HG03103 (cell line): ENCODE measurements at regions not wholly inside any gene's neighbourhood (a gene's known extent, or its start where the extent isn't known, plus 50 kb on each side); places are given as distances from the start of the nearest gene placed in this dataset.

Source experiments
- ATAC-seq: cut with Tn5 transposase; IDR thresholded peaks from one replicate; pipeline ENCODE4 v1.9.1; 2021; ENCODE audit warnings: low read depth; ENCODE audit not compliant: unreplicated experiment

DNA sequence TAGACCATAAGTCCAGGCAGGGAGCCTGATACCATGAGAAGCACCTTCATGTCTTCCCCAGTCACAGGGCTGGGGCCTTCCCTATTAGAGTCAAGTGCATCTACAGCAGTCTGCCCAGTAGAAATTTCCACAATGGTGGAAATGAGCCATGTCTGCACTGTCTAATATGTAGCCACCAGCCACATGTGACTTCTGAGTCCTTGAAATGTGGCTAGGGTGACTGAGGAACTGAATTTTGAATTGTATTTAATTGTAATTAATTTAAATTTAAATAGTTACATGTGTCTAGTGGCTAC is 300.2 kb downstream of the CLIC5 start:
- ATAC-seq, result no peak

DNA sequence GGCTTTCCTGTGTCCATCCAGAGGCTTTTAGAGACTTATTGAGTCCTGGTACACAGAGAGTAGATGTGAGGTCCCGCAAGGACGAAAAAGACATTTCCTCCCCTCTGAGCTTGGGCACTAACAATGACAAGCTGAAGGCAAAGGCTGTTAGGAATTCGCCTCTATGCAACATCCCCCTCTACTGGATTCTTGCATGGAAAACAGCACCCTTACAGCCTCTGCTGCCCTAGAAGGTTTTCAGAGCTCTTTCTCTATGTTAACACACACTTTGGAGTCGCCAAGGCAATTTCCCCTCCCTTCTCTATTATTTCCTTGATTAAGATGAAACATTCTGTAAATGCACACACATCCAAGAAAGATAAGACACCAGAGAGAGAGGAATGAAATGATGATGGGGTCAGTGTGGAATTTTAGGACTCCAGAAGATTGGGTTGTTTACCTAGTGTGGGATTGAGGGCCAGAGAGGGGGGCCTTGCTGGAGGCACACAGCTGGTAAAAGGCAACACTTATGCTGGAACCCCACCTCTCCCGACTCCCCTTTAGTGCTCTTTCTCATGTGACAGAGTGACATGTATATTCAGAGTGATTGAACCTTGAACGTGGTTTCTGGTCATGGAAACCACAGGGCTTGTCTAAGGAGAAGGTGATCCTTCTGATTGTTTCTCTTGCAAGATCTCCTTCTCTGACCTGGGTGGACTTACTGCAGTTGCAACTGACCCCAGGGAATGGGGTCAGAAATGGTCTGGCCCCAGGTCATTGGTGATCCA is 300.7 kb downstream of the CLIC5 start:
- ATAC-seq, result no peak

DNA sequence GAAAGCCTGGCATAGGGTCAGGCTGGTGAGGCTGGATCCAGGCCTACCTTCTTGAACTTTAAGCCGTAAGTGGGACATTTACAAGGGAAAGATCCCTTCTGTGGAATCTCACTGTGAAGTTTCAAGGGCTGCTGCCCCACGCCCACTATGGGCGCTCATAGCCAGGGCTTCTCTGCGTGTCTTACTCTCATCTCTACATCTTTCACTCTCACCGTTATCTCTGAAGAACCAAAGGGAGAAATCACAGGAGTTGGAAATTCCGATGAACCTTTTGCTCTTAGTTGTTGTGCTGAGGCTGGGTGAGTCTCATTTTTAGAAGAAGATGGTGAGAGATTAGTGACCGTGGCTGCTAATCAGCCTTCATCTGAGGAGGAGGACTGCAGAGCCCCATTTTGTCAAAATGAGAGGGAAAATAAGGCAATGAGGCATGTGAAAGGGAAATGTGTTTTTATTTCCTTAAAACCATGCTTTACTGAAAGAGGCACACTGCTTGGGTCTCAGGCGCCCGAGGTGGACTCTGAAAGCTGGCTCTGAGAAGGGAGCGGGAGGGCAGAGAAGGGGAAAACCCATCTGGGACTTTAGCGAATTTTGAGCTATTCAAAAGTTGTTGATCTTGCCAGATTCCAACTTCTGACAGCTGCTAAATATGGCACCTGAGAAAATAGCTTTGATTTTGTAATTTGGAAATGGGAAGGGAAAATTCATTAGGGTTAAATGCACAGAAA is 301.5 kb downstream of the CLIC5 start:
- no peak for ATAC-seq
